Stromal cell of bone marrow (primary cell): ENCODE measurements at regions not wholly inside any gene's neighbourhood (a gene's known extent, or its start where the extent isn't known, plus 50 kb on each side); places are given as distances from the start of the nearest gene placed in this dataset.
A peak's percentile ranks its signal among the peaks of the same experiment; 100 is the strongest.
"Not testable (repeated sequence)": the region's sequence is repeated elsewhere in the genome, so short reads cannot be mapped to it uniquely, and the experiment has no call there.

Experiments
- DNase-seq: peaks from one replicate; pipeline ENCODE4 v3.0.0-alpha.2; 2012; ENCODE audit warnings: low read depth

- DNase-seq, result no peak
These were observed 146.2 kb upstream of the SLC38A2 start for GRCh38 chr12:46518729-46519128.

GRCh38 chr12:46518169-46518568 lies 145.6 kb upstream of the SLC38A2 start:
- no peak for DNase-seq

DNA sequence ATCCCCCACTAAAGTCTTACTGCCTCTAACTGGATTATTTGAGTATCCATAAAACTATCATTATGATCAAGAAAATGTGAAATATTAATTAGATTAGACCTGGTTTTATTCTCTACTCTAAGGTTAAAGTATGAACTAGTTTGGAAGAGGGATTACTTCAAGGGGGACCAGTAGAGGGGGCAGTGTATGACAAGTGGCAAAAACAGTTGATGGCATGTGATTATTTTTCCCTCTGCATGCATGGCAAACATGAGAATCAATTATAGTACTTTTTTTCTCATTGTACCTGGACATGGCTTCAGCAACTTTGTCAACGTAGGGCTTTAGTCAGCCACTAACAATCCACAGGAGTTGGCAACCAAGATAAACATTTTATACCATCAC lies 145.0 kb upstream of the SLC38A2 start:
- DNase-seq, result no peak

GRCh38 chr12:46516933-46517578 lies 144.5 kb upstream of the SLC38A2 start:
- DNase-seq, result no peak

DNA sequence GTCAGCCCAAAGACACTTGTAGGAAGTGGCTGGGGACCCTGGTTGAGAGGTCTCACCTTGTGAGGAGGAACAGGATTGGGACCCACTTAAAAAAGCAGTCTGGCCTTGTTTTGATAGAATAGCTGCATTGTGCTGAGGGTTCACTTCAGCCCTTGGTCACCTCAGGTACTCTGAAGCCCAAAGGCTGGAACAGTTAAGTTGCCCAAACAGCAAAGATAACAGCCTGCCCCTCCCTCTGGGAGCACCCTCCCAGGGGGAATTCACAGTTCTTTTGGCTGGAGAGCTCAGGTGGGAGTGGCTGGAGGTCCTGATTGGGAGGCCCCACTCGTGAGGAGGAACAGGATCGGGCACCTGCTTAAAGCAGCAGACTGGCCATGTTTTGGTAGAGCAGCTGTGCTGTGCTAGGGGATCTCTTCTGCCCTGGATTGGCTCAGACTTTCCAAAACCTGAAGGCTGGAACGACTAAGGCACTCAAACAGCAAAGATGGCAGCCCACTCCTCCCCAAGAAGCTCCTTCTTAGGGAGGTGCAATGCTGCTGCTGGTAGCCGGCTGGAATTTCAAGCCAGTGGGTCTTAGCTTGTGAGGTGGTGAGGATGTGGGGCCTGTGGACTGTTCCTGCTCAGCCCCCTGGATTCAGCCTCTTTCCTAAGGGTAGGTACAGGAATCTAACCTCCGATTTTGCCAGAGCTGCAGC lies 143.8 kb upstream of the SLC38A2 start:
- DNase-seq, result no peak

- no peak for DNase-seq
These were observed 143.3 kb upstream of the SLC38A2 start for GRCh38 chr12:46515829-46516228.

DNA sequence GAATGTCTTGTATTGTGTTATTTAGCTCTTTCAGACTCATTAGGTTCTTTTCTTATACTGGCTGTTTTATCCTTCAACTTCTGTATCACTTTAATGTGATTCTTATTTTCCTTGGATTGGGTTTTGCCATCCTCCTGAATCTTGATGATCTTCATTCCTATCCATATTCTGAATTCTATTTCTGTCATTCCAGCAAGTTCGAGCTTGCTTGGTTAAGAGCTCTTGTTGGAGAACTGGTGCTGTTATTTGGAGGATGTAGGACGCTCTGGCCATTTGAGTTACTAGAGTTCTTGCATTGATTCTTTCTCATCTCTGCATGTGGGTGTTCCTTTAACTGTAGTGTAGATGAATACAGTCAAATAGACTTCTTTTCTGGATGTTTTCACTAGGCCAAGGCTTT lies 142.3 kb upstream of the SLC38A2 start:
- DNase-seq, result no peak

- not testable (repeated sequence) for DNase-seq
These were observed 137.7 kb upstream of the SLC38A2 start for GRCh38 chr12:46510257-46510656.

GRCh38 chr12:46509135-46509534 lies 136.6 kb upstream of the SLC38A2 start:
- DNase-seq, result no peak

GRCh38 chr12:46508651-46509050 lies 136.1 kb upstream of the SLC38A2 start:
- no peak for DNase-seq

GRCh38 chr12:46507766-46508165 lies 135.2 kb upstream of the SLC38A2 start:
- no peak for DNase-seq

- DNase-seq, result no peak
These were observed 134.4 kb upstream of the SLC38A2 start for GRCh38 chr12:46506961-46507360.

GRCh38 chr12:46506198-46506597 lies 133.6 kb upstream of the SLC38A2 start:
- DNase-seq, result no peak

DNA sequence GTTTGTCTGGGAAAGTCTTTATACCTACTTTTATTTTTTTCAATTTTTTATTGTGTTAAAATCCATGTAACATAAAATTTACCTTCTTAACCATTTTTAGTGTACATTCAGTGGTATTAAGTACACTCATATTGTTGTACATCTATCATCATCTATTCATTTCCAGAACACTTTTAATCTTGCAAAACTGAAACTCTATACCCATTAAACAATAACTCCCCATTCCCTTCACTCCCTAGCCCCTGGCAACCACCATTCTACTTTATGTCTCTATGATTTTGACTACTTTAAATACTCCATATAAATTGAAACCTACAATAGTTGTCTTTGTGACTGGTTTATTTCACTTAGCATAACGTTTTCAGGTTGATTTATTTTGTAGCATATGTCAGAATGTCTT lies 131.9 kb upstream of the SLC38A2 start:
- DNase-seq, result no peak

DNA sequence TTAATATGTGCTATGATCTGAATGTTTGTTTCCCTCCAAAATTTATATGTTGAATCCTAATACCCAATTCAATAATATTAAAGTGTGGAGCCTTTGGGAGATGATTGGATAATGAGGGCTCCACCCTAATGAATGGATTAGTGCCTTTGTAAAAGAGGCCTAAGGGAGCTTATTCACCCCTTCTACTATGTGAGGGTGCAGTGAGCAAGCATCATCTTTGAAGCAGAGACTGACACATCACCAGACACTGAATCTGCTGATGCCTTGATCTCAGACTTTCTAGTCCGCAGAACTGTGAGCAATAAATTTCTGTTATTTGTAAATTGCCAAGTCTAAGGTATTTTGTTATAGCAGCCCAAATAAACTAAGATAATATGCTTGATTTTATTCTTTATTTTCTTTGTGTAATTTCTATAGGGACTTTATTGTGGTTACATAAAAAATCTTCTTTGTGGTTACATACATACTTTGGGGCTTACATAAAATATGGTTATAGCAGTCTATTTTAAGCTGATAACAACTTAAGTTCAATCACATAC lies 131.1 kb upstream of the SLC38A2 start:
- DNase-seq, result no peak

- no peak for DNase-seq
These were observed 128.1 kb upstream of the SLC38A2 start for GRCh38 chr12:46500673-46501072.

DNA sequence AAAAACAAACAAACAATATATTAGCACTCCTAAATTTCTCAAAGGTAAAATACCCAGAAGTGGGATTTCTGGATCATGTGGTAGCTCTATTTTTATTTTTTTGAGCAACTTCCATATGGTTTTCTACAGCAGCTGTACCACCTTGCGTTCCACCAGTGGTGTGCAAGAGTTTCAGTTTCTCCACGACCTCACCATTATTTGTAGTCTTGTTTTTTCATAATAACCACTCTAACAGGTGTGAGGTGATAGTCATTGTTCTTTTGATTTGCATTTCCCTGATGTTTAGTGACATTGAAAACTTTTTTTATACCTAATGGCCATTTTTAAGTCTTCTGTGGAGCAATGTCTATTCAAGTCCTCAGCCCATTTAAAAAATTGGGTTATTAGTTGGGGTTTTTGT lies 127.3 kb upstream of the SLC38A2 start:
- DNase-seq, result no peak

DNA sequence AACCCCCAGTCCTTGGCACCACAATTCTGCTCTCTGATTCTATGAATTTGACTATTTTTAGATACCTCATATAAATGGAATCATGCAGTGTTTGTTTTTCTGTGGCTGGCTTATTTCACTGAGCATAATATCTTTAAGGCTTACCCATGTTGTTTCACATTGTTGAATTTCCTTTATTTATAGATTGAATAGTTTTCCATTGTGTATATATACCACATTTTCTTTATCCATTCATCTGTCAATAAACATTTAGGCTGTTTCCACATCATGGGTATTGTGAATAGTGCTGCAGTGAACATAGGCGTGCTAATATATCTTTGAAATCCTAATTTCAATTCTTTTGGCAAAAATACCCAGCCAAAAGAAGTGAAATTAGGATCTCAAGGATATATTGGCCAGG lies 126.7 kb upstream of the SLC38A2 start:
- no peak for DNase-seq

- DNase-seq, result no peak
These were observed 125.2 kb upstream of the SLC38A2 start for GRCh38 chr12:46497739-46498138.

DNA sequence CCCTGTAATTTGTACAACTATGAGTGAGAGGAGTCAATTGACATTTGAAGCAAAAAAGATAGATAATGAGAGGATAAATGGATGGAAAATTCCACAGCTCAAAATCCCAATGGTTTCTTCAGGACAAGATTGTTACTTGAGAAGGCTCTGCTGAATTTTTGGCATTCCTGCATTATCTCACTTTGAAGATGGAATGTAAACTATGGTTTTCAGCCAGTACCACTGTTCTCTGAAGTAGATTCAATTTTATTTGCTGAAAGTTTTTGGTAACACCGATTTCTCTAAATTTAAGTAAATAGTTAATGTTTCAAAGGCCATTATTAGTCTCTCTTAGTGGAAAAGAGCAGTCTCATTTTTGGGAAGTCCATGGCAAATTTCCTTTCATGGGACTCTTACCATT lies 121.9 kb upstream of the SLC38A2 start:
- DNase-seq, result no peak

GRCh38 chr12:46493834-46494181 lies 121.2 kb upstream of the SLC38A2 start:
- no peak for DNase-seq

DNA sequence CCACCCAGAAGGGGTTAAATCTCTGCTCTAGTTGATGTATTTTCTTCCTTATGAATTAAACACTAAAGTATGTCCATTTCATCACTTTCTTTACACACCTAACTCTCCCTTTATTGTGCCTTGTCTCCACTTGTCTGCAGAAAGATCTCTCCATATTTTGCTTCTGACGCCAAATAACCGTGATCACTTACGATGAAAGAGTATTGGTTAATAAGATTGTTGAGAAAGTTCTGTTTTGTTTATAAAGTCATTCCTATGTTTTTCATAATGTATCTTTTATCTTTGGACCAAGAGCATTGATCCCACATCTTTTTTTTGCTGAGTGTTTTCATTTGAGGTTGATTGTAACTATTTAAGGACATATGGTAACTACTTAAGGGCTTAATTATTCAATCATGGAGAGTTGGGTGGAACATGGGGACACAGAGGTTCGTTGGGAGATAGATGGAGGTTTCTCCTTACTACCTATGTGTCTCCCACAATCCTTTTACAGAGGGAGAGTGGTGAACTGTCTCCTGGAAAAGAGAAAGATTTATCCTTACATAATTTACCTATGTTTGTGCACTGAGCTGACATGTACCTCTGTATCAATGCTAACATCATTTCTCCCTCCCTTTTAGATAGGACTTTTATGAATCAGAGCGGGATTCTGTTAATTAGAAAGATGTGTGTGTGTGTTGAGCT lies 120.7 kb upstream of the SLC38A2 start:
- no peak for DNase-seq

DNA sequence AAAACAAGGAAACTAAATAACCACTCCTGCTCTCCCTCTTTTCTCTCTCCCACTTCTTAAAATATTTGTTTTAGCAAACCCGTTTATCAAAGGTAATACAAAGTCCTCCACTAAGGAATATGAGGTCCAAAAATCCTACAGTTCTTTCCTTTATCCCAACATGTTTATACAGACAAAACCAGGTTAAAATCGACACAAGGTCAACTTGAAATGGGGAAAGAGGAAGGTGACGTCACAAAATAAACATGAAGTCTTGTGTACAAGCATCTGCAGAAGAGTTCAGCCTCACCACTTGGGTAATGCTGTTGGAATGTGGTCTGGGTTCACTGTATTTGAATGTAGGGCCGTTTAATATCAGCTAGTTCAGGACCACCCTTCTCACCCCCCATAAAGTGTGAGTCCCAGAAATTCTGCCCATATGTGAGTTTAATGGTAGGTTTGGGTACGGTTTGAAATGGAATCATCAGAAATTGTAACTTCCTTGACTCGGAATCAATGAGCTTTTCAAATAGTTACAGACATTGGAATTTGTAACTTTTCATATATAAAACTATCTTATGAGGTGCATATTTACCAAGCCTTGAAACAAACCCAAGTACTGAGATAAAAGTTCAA lies 120.0 kb upstream of the SLC38A2 start:
- DNase-seq, result peak; percentile 43
